Caco-2 (cell line): ENCODE measurements at regions not wholly inside any gene's neighbourhood (a gene's known extent, or its start where the extent isn't known, plus 50 kb on each side); places are given as distances from the start of the nearest gene placed in this dataset.

Experiments used
- BruUV-seq: library from RNA; stranded (reverse); fragments of 400-500 nt; replicated peaks from 2 replicates; lab custom pipeline; 2021; lab: Mats Ljungman, UMichigan
- CTCF ChIA-PET: fragments of 300-600 bp; sonication (Branson Sonifier 250); formaldehyde crosslinking; loops from one replicate; lab custom pipeline; 2022; ENCODE audit warnings: antibody characterized with exemption; lab: Charles Lee
- POLR2A ChIA-PET: fragments of 300-600 bp; sonication (Branson Sonifier 250); formaldehyde crosslinking; loops from one replicate; lab custom pipeline; 2022; ENCODE audit warnings: antibody characterized with exemption; lab: Charles Lee
- DNase-seq, 2 experiments: peaks; one replicate each; pipeline versions ENCODE4 v3.0.0 to v3.0.0-alpha.2; 2020 to 2022
- H3K27me3 ChIP-seq: replicated peaks from 2 replicates; pipeline ENCODE4 v1.6.0; 2011; ENCODE audit warnings: low read length; ENCODE audit not compliant: control insufficient read depth, insufficient read depth
- H3K36me3 ChIP-seq: 2 replicates; pipeline ENCODE4 v1.5.1; 2011; ENCODE audit warnings: low read length; ENCODE audit not compliant: control insufficient read depth, insufficient read depth
- H3K4me1 ChIP-seq: fragments of 250-450 bp; sonication (Bioruptor Pico); 2 replicates; pipeline ENCODE4 v1.5.1; 2020; ENCODE audit warnings: mild to moderate bottlenecking
- H3K4me3 ChIP-seq: 2 replicates; pipeline ENCODE4 v1.5.1; 2011; ENCODE audit warnings: low read depth, mild to moderate bottlenecking, control low read depth, low read length
- H3K9me3 ChIP-seq: fragments of 250-450 bp; sonication (Bioruptor Pico); 2 replicates; pipeline ENCODE4 v1.5.1; 2020; ENCODE audit warnings: mild to moderate bottlenecking, moderate library complexity
- H3K27ac Mint-ChIP-seq: one replicate; pipeline ENCODE4 v1.8.0; 2022; ENCODE audit warnings: mixed read lengths; ENCODE audit not compliant: unreplicated experiment
- H3K27me3 Mint-ChIP-seq: one replicate; pipeline ENCODE4 v1.8.0; 2022; ENCODE audit warnings: mixed read lengths; ENCODE audit not compliant: insufficient read depth, unreplicated experiment
- H3K36me3 Mint-ChIP-seq: one replicate; pipeline ENCODE4 v1.8.0; 2022; ENCODE audit warnings: mild to moderate bottlenecking, mixed read lengths; ENCODE audit not compliant: insufficient read depth, unreplicated experiment
- H3K4me1 Mint-ChIP-seq: one replicate; pipeline ENCODE4 v1.8.0; 2022; ENCODE audit warnings: low read depth, mixed read lengths; ENCODE audit not compliant: unreplicated experiment
- H3K4me3 Mint-ChIP-seq: one replicate; pipeline ENCODE4 v1.8.0; 2022; ENCODE audit warnings: mild to moderate bottlenecking, moderate library complexity, mixed read lengths; ENCODE audit not compliant: unreplicated experiment
- H3K9me3 Mint-ChIP-seq: one replicate; pipeline ENCODE4 v1.8.0; 2022; ENCODE audit warnings: mixed read lengths; ENCODE audit not compliant: unreplicated experiment
- CTCF ChIP-seq, 2 experiments: fragments of 200-600 bp in 1 of 2; IDR thresholded peaks; 1 replicate in 1 of 2; 2 replicates in 1 of 2; pipeline versions ENCODE4 v1.5.1 to v1.8.0; 2011 to 2022; ENCODE audit warnings: antibody characterized with exemption in 1 of 2, control low read depth in 1 of 2, inconsistent platforms in 1 of 2, low read depth in 1 of 2, low read length in 1 of 2, mild to moderate bottlenecking in 1 of 2, moderate library complexity in 1 of 2; ENCODE audit not compliant: insufficient read depth in 1 of 2, severe bottlenecking in 1 of 2, unreplicated experiment in 1 of 2
- intact Hi-C: fragments of 100-400 bp; cut with micrococcal nuclease; formaldehyde crosslinking; loops from one replicate; pipeline ENCODE4 v1.10.0; 2022; ENCODE audit not compliant: unreplicated experiment

GRCh38 chr12:4201333-4202100, 72.0 kb upstream of the CCND2 start:
- H3K36me3 ChIP-seq, result no peaks in the 10 kb centered on the region
- H3K4me1 Mint-ChIP-seq, result no peaks in the 10 kb centered on the region

GRCh38 chr12:4197922-4198763, 75.4 kb upstream of the CCND2 start:
- ChIA-PET CTCF (interaction anchor here (1.6 kb wide), 1 partner anchor 79 kb away, joined by 5 read pairs; no protein-coding TSS in a partner anchor), POLR2A (interaction anchor here (0.5 kb wide), 1 partner anchor 25 kb away, joined by 5 read pairs; no protein-coding TSS in a partner anchor)
- H3K36me3 ChIP-seq, result no peaks in the 10 kb centered on the region
- H3K4me1 ChIP-seq, result no peaks in the 10 kb centered on the region
- no peak for TF ChIP-seq CTCF (IDR thresholded peaks at IDR 0.05; ENCODE audit: insufficient read depth in 1 of 2, low read depth in 1 of 2, low read length in 1 of 2, severe bottlenecking in 1 of 2, unreplicated experiment in 1 of 2)
- Mint-ChIP-seq H3K27me3 (peaks cover 37% of the 10 kb centered on the region), H3K4me3 (no peak overlapping the region), H3K9me3 (no peaks in the 10 kb centered on the region), H3K27ac (no peak overlapping the region), H3K4me1 (no peaks in the 10 kb centered on the region), H3K36me3 (no peaks in the 10 kb centered on the region)
- H3K27me3 ChIP-seq, result peaks cover 2% of the 10 kb centered on the region
- BruUV-seq, result no TSS peak
- no peaks in the 10 kb centered on the region for H3K9me3 ChIP-seq
- H3K4me3 ChIP-seq, result no peak overlapping the region
- intact Hi-C loops, result no loop called here
- DNase-seq, result no peak

More at GRCh38 chr12:4201333-4202100, 72.0 kb upstream of the CCND2 start:
- Mint-ChIP-seq H3K36me3 (no peaks in the 10 kb centered on the region), H3K27ac (no peak overlapping the region), H3K4me3 (no peak overlapping the region), H3K9me3 (peaks cover 9% of the 10 kb centered on the region), H3K27me3 (peaks cover 30% of the 10 kb centered on the region)
- no peak for DNase-seq
- Histone ChIP-seq H3K4me3 (no peak overlapping the region), H3K4me1 (no peaks in the 10 kb centered on the region), H3K9me3 (no peaks in the 10 kb centered on the region; the same call in 1 of the 2 replicates), H3K27me3 (peaks cover 2% of the 10 kb centered on the region)
- POLR2A ChIA-PET, result no interaction called here
- CTCF ChIA-PET, result no interaction called here
- no TSS peak for BruUV-seq
- intact Hi-C loops, result no loop called here
- TF ChIP-seq CTCF (IDR thresholded peaks at IDR 0.05; ENCODE audit: insufficient read depth in 1 of 2, low read depth in 1 of 2, low read length in 1 of 2, severe bottlenecking in 1 of 2, unreplicated experiment in 1 of 2), result no peak

GRCh38 chr12:4196805-4197420, 76.6 kb upstream of the CCND2 start:
- peaks cover 2% of the 10 kb centered on the region for H3K27me3 ChIP-seq
- ChIA-PET CTCF (no interaction called here), POLR2A (no interaction called here)
- H3K9me3 ChIP-seq, result no peaks in the 10 kb centered on the region
- H3K36me3 ChIP-seq, result no peaks in the 10 kb centered on the region
- TF ChIP-seq CTCF (IDR thresholded peaks at IDR 0.05; ENCODE audit: insufficient read depth in 1 of 2, low read depth in 1 of 2, low read length in 1 of 2, severe bottlenecking in 1 of 2, unreplicated experiment in 1 of 2), result no peak
- DNase-seq, result no peak
- Mint-ChIP-seq H3K4me3 (no peak overlapping the region), H3K27me3 (peaks cover 28% of the 10 kb centered on the region), H3K36me3 (no peaks in the 10 kb centered on the region), H3K4me1 (no peaks in the 10 kb centered on the region), H3K27ac (no peak overlapping the region), H3K9me3 (no peaks in the 10 kb centered on the region)
- BruUV-seq, result no TSS peak
- no peak overlapping the region for H3K4me3 ChIP-seq
- no peaks in the 10 kb centered on the region for H3K4me1 ChIP-seq
- intact Hi-C loops, result no loop called here
